ENCODE measurements at regions not wholly inside any gene's neighbourhood (a gene's known extent, or its start where the extent isn't known, plus 50 kb on each side); places are given as distances from the start of the nearest gene placed in this dataset.

DNA sequence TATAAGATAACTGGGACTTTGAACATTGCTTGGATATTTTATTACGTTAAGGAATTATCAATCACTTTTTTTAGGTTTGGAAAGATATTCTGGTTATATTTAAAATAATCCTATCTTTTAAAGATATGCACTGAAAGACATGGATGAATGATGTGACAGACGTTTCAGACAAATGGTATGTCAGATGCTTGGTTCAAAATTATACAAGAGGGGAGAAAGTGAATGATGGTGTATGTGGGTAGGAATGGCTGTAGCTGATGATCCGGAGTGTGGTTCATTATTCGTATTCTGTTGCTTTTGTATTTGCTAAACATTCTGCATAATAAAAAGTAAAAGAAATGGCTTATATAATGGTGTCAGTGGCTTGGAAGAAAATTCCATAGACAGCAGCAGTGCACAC is 51.0 kb upstream of the SNRPB2 start:
- H3K27me3 ChIP-seq (replicated peaks; ENCODE audit: insufficient read depth, low read length): no peaks in the 10 kb centered on the region
- no peak overlapping the region for H3K4me2 ChIP-seq (ENCODE audit: low read depth, low read length)
- H3F3A ChIP-seq (ENCODE audit: insufficient read depth, low read length): no peaks in the 10 kb centered on the region
- H3K9ac ChIP-seq (ENCODE audit: low read length): no peak overlapping the region
- no peaks in the 10 kb centered on the region for H4K20me1 ChIP-seq (ENCODE audit: insufficient read depth, low read length)
- H3K9me3 ChIP-seq (replicated peaks; ENCODE audit: insufficient read depth, low read length): no peaks in the 10 kb centered on the region
- DNase-seq: no peak
- H3K36me3 ChIP-seq (replicated peaks; ENCODE audit: insufficient read depth, low read length): 0 out of 2 replicates have a peak, but pooled peaks cover 3% of the 10 kb centered on the region
- no peaks in the 10 kb centered on the region for H3K9me2 ChIP-seq (replicated peaks; ENCODE audit: insufficient read depth, low read length)
- H3K27ac ChIP-seq (ENCODE audit: low read length): no peak overlapping the region
- TF ChIP-seq EZH2phosphoT487 (IDR thresholded peaks at IDR 0.05; ENCODE audit: low read length) (no peak), EZH2 (optimal IDR thresholded peaks at IDR 0.05; ENCODE audit: low read depth, low read length) (no peak)
- TF ChIP-seq, protein P1, sequence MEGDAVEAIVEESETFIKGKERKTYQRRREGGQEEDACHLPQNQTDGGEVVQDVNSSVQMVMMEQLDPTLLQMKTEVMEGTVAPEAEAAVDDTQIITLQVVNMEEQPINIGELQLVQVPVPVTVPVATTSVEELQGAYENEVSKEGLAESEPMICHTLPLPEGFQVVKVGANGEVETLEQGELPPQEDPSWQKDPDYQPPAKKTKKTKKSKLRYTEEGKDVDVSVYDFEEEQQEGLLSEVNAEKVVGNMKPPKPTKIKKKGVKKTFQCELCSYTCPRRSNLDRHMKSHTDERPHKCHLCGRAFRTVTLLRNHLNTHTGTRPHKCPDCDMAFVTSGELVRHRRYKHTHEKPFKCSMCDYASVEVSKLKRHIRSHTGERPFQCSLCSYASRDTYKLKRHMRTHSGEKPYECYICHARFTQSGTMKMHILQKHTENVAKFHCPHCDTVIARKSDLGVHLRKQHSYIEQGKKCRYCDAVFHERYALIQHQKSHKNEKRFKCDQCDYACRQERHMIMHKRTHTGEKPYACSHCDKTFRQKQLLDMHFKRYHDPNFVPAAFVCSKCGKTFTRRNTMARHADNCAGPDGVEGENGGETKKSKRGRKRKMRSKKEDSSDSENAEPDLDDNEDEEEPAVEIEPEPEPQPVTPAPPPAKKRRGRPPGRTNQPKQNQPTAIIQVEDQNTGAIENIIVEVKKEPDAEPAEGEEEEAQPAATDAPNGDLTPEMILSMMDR (IDR thresholded peaks at IDR 0.05; ENCODE audit: low read length): no peak
- no peaks in the 10 kb centered on the region for H3K79me2 ChIP-seq (ENCODE audit: low read length)
- H2AFZ ChIP-seq (ENCODE audit: low read length): no peak overlapping the region
- no peak overlapping the region for H3K4me3 ChIP-seq (ENCODE audit: low read length)
- H3K4me1 ChIP-seq (ENCODE audit: low read length): no peaks in the 10 kb centered on the region

DNA sequence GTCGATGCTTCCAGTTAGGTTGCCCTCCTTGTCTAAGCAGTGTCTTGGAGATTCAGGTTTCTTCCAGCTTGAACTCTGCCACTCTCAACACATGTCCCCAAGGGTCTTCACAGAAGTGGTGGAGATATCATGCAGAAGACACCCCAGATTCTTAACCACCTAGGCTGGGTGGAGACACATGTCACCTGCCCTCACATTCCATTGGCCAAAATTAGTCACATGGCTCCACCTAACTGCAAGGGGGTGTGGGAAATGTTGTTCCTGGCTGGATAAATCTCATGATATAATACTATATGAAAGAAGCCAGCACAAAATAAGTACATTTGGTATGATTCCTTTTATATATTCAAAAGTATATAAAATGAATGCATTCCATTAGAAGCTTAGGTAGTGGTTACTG is 52.9 kb upstream of the SNRPB2 start:
- no peaks in the 10 kb centered on the region for H3K9me2 ChIP-seq (replicated peaks; ENCODE audit: insufficient read depth, low read length)
- no peaks in the 10 kb centered on the region for H3F3A ChIP-seq (ENCODE audit: insufficient read depth, low read length)
- H3K4me1 ChIP-seq (ENCODE audit: low read length): no peaks in the 10 kb centered on the region
- TF ChIP-seq EZH2 (optimal IDR thresholded peaks at IDR 0.05; ENCODE audit: low read depth, low read length) (no peak), EZH2phosphoT487 (IDR thresholded peaks at IDR 0.05; ENCODE audit: low read length) (no peak)
- TF ChIP-seq, protein P1 (IDR thresholded peaks at IDR 0.05; ENCODE audit: low read length): no peak
- H3K4me2 ChIP-seq (ENCODE audit: low read depth, low read length): no peak overlapping the region
- H2AFZ ChIP-seq (ENCODE audit: low read length): no peak overlapping the region
- H3K4me3 ChIP-seq (ENCODE audit: low read length): no peak overlapping the region
- 0 out of 2 replicates have a peak, but pooled peaks cover 3% of the 10 kb centered on the region for H3K36me3 ChIP-seq (replicated peaks; ENCODE audit: insufficient read depth, low read length)
- H3K79me2 ChIP-seq (ENCODE audit: low read length): no peaks in the 10 kb centered on the region
- no peak overlapping the region for H3K9ac ChIP-seq (ENCODE audit: low read length)
- no peak overlapping the region for H3K27ac ChIP-seq (ENCODE audit: low read length)
- no peaks in the 10 kb centered on the region for H3K27me3 ChIP-seq (replicated peaks; ENCODE audit: insufficient read depth, low read length)
- H3K9me3 ChIP-seq (replicated peaks; ENCODE audit: insufficient read depth, low read length): no peaks in the 10 kb centered on the region
- H4K20me1 ChIP-seq (ENCODE audit: insufficient read depth, low read length): no peaks in the 10 kb centered on the region
- no peak for DNase-seq

DNA sequence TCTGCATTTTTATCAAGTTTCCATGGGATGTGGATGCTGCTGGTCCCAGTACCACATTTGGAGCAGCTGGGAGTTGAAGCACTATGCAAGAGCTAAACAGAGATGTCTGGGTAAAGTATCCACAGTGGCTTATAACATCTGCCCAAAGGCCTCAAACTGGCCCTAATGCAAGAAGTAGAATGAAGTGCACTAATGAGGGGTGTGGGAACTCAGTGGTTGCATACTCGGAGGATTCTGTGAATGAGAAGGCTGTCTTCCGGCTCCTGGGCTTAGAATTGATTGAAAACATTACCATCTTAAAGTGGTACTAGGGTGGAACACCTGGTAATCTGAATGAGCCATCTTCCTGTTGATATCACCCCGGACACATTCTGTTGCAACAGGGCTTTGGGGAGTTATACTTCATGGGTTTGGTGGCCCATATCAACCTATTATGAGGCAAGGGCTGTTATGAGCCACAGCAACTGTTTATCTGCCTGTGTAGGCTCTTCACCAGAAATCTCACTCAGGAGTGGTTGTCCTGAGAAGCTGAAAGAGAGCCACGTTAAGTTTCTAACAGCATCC is 54.7 kb upstream of the SNRPB2 start:
- H3K4me3 ChIP-seq (ENCODE audit: low read length): no peak overlapping the region

More for the DNA sequence above, 54.7 kb upstream of the SNRPB2 start:
- Histone ChIP-seq H3K27me3 (replicated peaks; ENCODE audit: insufficient read depth, low read length) (no peaks in the 10 kb centered on the region), H3K27ac (ENCODE audit: low read length) (no peak overlapping the region), H3K4me2 (ENCODE audit: low read depth, low read length) (no peak overlapping the region), H3K79me2 (ENCODE audit: low read length) (no peaks in the 10 kb centered on the region), H3K36me3 (replicated peaks; ENCODE audit: insufficient read depth, low read length) (0 out of 2 replicates have a peak, but pooled peaks cover 3% of the 10 kb centered on the region), H3F3A (ENCODE audit: insufficient read depth, low read length) (no peaks in the 10 kb centered on the region), H3K9ac (ENCODE audit: low read length) (no peak overlapping the region), H2AFZ (ENCODE audit: low read length) (no peak overlapping the region), H3K9me2 (replicated peaks; ENCODE audit: insufficient read depth, low read length) (no peaks in the 10 kb centered on the region), H3K4me1 (ENCODE audit: low read length) (no peaks in the 10 kb centered on the region), H3K9me3 (replicated peaks; ENCODE audit: insufficient read depth, low read length) (no peaks in the 10 kb centered on the region), H4K20me1 (ENCODE audit: insufficient read depth, low read length) (no peaks in the 10 kb centered on the region)
- TF ChIP-seq EZH2phosphoT487 (IDR thresholded peaks at IDR 0.05; ENCODE audit: low read length): no peak
- TF ChIP-seq, protein P1 (IDR thresholded peaks at IDR 0.05; ENCODE audit: low read length): no peak
- TF ChIP-seq EZH2 (optimal IDR thresholded peaks at IDR 0.05; ENCODE audit: low read depth, low read length): no peak
- no peak for DNase-seq

Measured in MM.1S (cell line).